Ishikawa (cell line): ENCODE measurements at regions not wholly inside any gene's neighbourhood (a gene's known extent, or its start where the extent isn't known, plus 50 kb on each side); places are given as distances from the start of the nearest gene placed in this dataset.

Experiments used
- RAD21 ChIP-seq: IDR thresholded peaks from 2 replicates; pipeline ENCODE4 v1.6.1; 2012; ENCODE audit warnings: low read depth
- ZBTB7A ChIP-seq: IDR thresholded peaks from 2 replicates; pipeline ENCODE4 v1.6.1; 2012; ENCODE audit warnings: low read depth

DNA sequence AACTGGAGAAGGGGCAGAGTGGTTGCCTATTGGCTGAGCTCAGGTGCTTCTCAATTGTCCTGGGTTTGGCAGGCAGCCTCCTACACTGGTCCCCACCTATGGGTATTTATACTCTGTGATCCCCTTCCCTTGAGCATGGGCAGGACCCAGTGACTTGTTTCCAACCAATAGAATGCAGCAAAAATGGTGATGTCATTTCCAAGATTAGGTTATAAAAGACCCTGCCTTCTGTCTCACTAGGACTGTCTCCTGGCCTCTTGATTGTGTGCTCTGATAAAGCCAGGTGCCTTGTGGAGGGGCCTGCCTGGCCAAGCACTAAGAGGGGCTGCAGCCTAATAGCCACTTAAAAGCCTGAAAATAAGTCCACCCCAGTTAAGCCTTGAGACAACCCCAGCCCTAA, 76.1 kb downstream of the MSX2 start:
- TF ChIP-seq RAD21 (no peak), ZBTB7A (no peak)
